Panc1 (cell line): ENCODE measurements at regions not wholly inside any gene's neighbourhood (a gene's known extent, or its start where the extent isn't known, plus 50 kb on each side); places are given as distances from the start of the nearest gene placed in this dataset.
A peak's percentile ranks its signal among the peaks of the same experiment; 100 is the strongest.

Experiments
- ATAC-seq: fragments of 200-7000 bp; cut with Tn5 transposase; 2 replicates; pipeline ENCODE4 v1.9.1; 2020; ENCODE audit warnings: mild to moderate bottlenecking, moderate library complexity
- BruUV-seq: library from RNA; stranded (reverse); fragments of 400-500 nt; replicated peaks from 2 replicates; lab custom pipeline; 2021; lab: Mats Ljungman, UMichigan
- CTCF ChIA-PET: fragments of 300-600 bp; sonication (Branson Sonifier 250); formaldehyde crosslinking; loops from one replicate; lab custom pipeline; 2022; ENCODE audit warnings: antibody characterized with exemption; lab: Charles Lee
- POLR2A ChIA-PET: fragments of 300-600 bp; sonication (Branson Sonifier 250); formaldehyde crosslinking; loops from one replicate; lab custom pipeline; 2022; ENCODE audit warnings: antibody characterized with exemption; lab: Charles Lee
- DNase-seq: peaks from one replicate; pipeline ENCODE4 v3.0.0-alpha.2; 2010; ENCODE audit warnings: low read depth, low spot score
- H3K27ac ChIP-seq: 2 replicates; pipeline ENCODE4 v1.5.1; 2011; ENCODE audit warnings: mild to moderate bottlenecking, low read length, inconsistent platforms
- H3K27me3 ChIP-seq: fragments of 200-500 bp; sonication (Bioruptor generic); 2 replicates; pipeline ENCODE4 v1.6.0; 2014; ENCODE audit warnings: low read length, inconsistent platforms; ENCODE audit not compliant: control insufficient read depth, insufficient read depth
- H3K36me3 ChIP-seq: fragments of 200-500 bp; sonication (Bioruptor generic); 2 replicates; pipeline ENCODE4 v1.5.1; 2014; ENCODE audit warnings: inconsistent platforms, mild to moderate bottlenecking, low read length, moderate library complexity; ENCODE audit not compliant: control insufficient read depth, insufficient read depth
- H3K4me1 ChIP-seq: 2 replicates; pipeline ENCODE4 v1.5.1; 2011; ENCODE audit warnings: inconsistent platforms, mild to moderate bottlenecking, low read length, moderate library complexity; ENCODE audit not compliant: control insufficient read depth, insufficient read depth
- H3K4me3 ChIP-seq, 2 experiments: 2 replicates each; pipeline ENCODE4 v1.5.1; 2011 to 2012; ENCODE audit warnings: low read depth in 2 of 2, low read length in 2 of 2, mild to moderate bottlenecking in 2 of 2, inconsistent platforms in 1 of 2, moderate library complexity in 1 of 2
- H3K9me3 ChIP-seq: fragments of 200-500 bp; sonication (Bioruptor generic); 2 replicates; pipeline ENCODE4 v1.5.1; 2014; ENCODE audit warnings: low read depth, mild to moderate bottlenecking, inconsistent platforms, low read length, moderate library complexity; ENCODE audit not compliant: control insufficient read depth, insufficient read depth
- CTCF ChIP-seq: fragments of 450-650 bp; IDR thresholded peaks from 2 replicates; pipeline ENCODE4 v1.5.1; 2017; ENCODE audit warnings: mild to moderate bottlenecking
- POLR2AphosphoS5 ChIP-seq: IDR thresholded peaks from 2 replicates; pipeline ENCODE4 v1.6.1; 2012; ENCODE audit warnings: mild to moderate bottlenecking, low read depth, low read length, moderate library complexity
- REST ChIP-seq, 2 experiments: IDR thresholded peaks; 2 replicates each; pipeline ENCODE4 v1.6.1; 2011 to 2012; ENCODE audit warnings: low read depth in 2 of 2, control low read depth in 1 of 2, low read length in 1 of 2, mild to moderate bottlenecking in 1 of 2, moderate library complexity in 1 of 2; ENCODE audit not compliant: insufficient read depth in 1 of 2
- SIN3A ChIP-seq: IDR thresholded peaks from 2 replicates; pipeline ENCODE4 v1.6.1; 2012; ENCODE audit warnings: low read depth, mild to moderate bottlenecking, low read length, moderate library complexity, borderline replicate concordance; ENCODE audit not compliant: insufficient read depth
- TCF7L2 ChIP-seq: IDR thresholded peaks from 2 replicates; pipeline ENCODE4 v1.6.1; 2011; ENCODE audit warnings: mild to moderate bottlenecking, low read depth, low read length, inconsistent platforms
- in situ Hi-C: cut with HindIII; loops from 2 replicates; pipeline ENCODE4 v1.10.0; 2016; ENCODE audit warnings: low sequenced_read_pairs, low pct_unique_long_range_greater_than_20kb
- intact Hi-C: fragments of 100-400 bp; cut with micrococcal nuclease; formaldehyde crosslinking; loops from one replicate; pipeline ENCODE4 v1.10.0; 2022; ENCODE audit not compliant: unreplicated experiment

GRCh38 chr2:116645155-116645554 lies 1169.3 kb upstream of the DDX18 start:
- no peak for DNase-seq
- H3K27me3 ChIP-seq, result no peaks in the 10 kb centered on the region
- no peak overlapping the region for H3K27ac ChIP-seq
- no peak for ATAC-seq
- BruUV-seq, result no TSS peak
- no peaks in the 10 kb centered on the region for H3K4me1 ChIP-seq
- ChIA-PET POLR2A (no interaction called here), CTCF (no interaction called here)
- intact Hi-C loops (no loop called here), in situ Hi-C loops (no loop called here)
- TF ChIP-seq SIN3A, result no peak
- TF ChIP-seq CTCF, result no peak
- no peak for TF ChIP-seq TCF7L2
- TF ChIP-seq REST (IDR thresholded peaks at IDR 0.05; ENCODE audit: insufficient read depth in 1 of 2, low read depth in 2 of 2, low read length in 1 of 2), result no peak
- no peak for TF ChIP-seq POLR2AphosphoS5
- no peak overlapping the region for H3K4me3 ChIP-seq
- H3K36me3 ChIP-seq, result no peaks in the 10 kb centered on the region
- H3K9me3 ChIP-seq, result no peaks in the 10 kb centered on the region

GRCh38 chr2:116668691-116669090 lies 1145.8 kb upstream of the DDX18 start:
- BruUV-seq, result no TSS peak
- Histone ChIP-seq H3K4me1 (no peaks in the 10 kb centered on the region), H3K36me3 (no peaks in the 10 kb centered on the region), H3K4me3 (no peak overlapping the region), H3K27me3 (no peaks in the 10 kb centered on the region), H3K9me3 (no peaks in the 10 kb centered on the region; the same call in 1 of the 2 replicates), H3K27ac (no peak overlapping the region)
- in situ Hi-C loops (no loop called here), intact Hi-C loops (no loop called here)
- CTCF ChIA-PET, result no interaction called here
- DNase-seq (peak; percentile 12), ATAC-seq (no peak)
- TF ChIP-seq POLR2AphosphoS5 (no peak), SIN3A (no peak), TCF7L2 (no peak), REST (IDR thresholded peaks at IDR 0.05; ENCODE audit: insufficient read depth in 1 of 2, low read depth in 2 of 2, low read length in 1 of 2) (no peak), CTCF (no peak)
- POLR2A ChIA-PET, result no interaction called here
